Mucosa of gallbladder (tissue), 1 donor: ENCODE measurements at regions not wholly inside any gene's neighbourhood (a gene's known extent, or its start where the extent isn't known, plus 50 kb on each side); places are given as distances from the start of the nearest gene placed in this dataset.

Source experiments
- DNase-seq: peaks from one replicate; pipeline ENCODE4 v3.0.0-alpha.2; 2020; ENCODE audit warnings: low spot score
- donor health status: DM: no; HTN: no; CAD: no.

GRCh38 chr5:167771571-167771970, 519.9 kb upstream of the WWC1 start:
- no peak for DNase-seq

GRCh38 chr5:167773668-167774301, 517.7 kb upstream of the WWC1 start:
- no peak for DNase-seq

DNA sequence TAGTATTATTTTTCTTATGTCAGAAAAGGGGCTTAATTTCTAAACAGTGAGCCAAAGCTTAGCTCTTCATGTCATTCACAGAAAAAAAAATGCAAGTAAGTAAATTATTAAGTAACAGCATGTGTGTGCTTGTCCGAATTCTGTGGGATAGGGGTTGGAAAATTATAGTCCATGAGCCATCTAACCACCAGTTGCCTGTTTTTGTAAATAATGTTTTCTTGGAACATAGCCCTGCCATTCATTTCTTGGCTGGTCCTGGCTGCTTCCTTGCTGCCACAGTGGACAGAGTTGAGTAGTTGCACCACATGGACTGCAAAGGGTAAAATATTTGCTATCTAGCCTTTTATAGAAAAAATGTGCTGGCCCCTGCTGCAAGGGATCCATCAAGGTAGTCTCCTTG, 513.7 kb upstream of the WWC1 start:
- no peak for DNase-seq

DNA sequence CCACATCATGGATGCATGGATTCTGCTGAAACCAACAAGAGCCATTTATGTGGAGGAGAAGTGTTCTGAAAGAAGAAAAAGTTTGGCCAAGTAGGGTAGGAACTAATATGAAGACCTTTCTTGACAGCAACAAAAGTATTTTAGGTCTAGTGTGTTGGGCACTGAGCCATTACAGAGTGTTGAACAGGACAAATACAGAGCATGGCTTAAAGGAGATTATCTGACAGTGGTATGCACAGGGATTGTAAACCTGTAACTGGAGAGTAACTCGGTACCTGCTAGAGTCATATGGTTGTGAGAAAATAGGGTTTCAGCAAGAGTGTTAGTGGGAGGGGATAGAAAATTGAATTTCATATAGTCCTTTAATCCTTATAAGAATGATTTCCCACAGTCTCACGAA, 513.2 kb upstream of the WWC1 start:
- DNase-seq = no peak

GRCh38 chr5:167779644-167780043, 511.8 kb upstream of the WWC1 start:
- no peak for DNase-seq

GRCh38 chr5:167780177-167780576, 511.3 kb upstream of the WWC1 start:
- no peak for DNase-seq

GRCh38 chr5:167783145-167783817, 508.2 kb upstream of the WWC1 start:
- DNase-seq = no peak

GRCh38 chr5:167785106-167785505, 506.3 kb upstream of the WWC1 start:
- no peak for DNase-seq

- no peak for DNase-seq
These were observed 505.5 kb upstream of the WWC1 start for GRCh38 chr5:167785901-167786300.

DNA sequence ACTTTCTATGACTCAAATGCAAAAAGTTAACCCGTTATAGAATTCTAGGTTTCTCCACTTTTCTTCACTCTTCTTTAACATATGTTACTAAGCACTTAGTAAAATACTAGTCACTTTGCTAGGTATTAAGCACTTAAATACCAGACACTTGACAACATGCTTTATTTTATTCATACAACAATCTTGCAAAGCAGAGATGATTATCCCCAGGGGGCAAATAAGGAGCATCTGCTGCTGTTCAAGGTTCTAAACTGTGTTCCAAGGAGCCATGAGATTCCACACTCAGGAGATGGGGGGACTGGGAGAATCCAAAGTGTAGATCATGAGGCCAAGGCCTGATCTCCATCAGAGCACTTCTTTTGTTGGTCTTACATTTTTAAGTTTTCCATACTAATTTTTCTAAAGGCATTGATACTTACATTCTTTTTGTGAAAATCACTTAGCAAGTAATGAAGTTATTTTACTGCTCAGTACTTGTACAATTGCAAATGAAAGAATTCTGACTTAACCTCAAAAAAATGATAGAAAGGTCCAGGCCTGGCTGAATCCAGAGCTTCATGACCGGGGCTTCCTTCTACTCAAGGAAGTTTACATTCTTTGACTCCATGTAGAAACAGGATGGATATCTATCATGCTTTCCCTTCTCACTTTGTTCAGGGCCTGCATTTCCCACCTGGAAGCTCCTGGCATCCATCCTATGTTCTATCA, 504.4 kb upstream of the WWC1 start:
- no peak for DNase-seq

GRCh38 chr5:167790045-167790444, 501.4 kb upstream of the WWC1 start:
- DNase-seq = no peak

GRCh38 chr5:167790462-167791260, 500.8 kb upstream of the WWC1 start:
- DNase-seq = no peak

DNA sequence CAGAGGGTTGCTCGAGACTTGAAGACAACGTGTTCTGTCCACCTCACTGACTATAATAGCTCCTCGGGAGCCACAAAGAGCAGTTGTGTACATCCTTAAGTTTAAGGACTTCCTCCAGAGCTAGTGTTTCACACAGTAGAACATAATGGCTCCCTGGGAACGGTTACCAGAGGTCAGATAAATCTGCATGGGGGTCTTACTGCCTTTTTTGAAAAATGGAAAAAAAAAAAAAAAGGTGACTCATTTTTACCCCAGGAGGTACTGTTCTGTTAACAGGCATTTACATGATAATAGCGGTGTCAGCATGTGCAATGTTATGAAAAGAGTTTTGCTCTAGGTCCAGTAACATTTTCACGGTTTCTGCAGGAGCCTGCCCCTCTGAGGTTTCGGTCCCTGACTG, 498.9 kb upstream of the WWC1 start:
- DNase-seq = no peak

GRCh38 chr5:167793700-167794099, 497.7 kb upstream of the WWC1 start:
- DNase-seq = no peak

GRCh38 chr5:167794121-167794520, 497.3 kb upstream of the WWC1 start:
- no peak for DNase-seq

GRCh38 chr5:167796672-167797071, 494.8 kb upstream of the WWC1 start:
- DNase-seq = no peak

DNA sequence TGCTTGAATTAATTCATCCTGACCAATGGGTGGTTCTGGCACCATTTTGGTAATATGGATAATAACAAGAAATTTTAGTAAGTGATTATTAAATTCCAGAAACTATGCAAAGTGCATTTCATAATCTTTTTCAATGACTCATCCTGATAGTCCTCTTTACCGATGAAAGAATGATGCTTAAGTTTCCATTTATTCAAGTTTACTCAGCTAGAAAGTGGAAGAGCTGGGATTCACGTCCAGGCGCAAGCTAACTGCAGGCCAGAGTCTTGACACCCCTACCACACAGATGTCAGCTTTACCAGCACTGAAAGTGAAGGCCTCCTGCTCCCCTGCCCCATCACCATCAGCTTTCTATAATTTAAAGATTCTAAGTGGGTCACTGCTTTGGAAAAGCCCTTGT, 493.5 kb upstream of the WWC1 start:
- DNase-seq = no peak

DNA sequence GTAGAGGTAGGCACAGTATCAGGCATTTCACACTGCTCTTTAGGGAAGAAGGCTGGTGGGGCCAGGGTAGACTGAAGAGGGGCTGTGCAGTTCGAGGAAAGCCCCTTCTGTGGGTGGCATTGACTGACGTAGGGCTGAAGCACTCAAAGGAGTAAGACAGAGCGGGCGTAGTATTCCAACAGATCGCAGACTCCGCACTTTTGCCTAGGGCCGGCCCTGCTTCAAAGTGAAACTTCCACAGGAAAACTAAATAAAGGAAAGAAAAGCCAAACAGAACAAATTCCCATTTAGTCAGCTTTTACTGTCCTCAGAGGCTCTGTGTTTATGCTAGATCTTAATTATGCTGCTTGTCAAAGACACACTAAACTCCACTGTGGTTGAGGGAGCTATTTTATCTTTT, 493.0 kb upstream of the WWC1 start:
- no peak for DNase-seq

GRCh38 chr5:167800427-167800826, 491.0 kb upstream of the WWC1 start:
- DNase-seq = no peak

DNA sequence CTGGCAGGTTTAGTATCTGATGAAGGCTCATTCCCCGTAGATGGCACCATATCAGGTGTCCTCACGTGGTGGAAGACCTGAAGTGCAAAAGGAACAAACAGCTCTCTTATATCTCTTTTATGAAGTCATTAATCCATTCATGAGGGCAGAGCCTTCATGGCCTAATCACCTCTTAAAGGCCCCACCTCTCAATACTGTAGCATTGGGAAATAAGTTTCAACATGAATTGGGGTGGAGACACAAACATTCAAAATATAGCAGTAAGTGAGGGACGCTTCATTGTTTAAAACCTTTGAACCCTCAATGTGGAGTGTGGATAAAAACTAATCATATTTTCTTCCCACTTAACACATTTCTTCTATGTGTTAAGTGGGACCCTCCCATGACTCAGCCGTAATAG, 489.4 kb upstream of the WWC1 start:
- DNase-seq = no peak

GRCh38 chr5:167802755-167803431, 488.6 kb upstream of the WWC1 start:
- no peak for DNase-seq
